PFSK-1 (cell line): ENCODE measurements at regions not wholly inside any gene's neighbourhood (a gene's known extent, or its start where the extent isn't known, plus 50 kb on each side); places are given as distances from the start of the nearest gene placed in this dataset.

Experiments used
- FOXP2 ChIP-seq: optimal IDR thresholded peaks from 2 replicates; pipeline ENCODE3; 2011; ENCODE audit warnings: borderline replicate concordance, control low read depth, inconsistent platforms; ENCODE audit not compliant: insufficient read depth; ENCODE audit errors: extremely low read length, extremely low read depth
- POLR2AphosphoS5 ChIP-seq: IDR thresholded peaks from 2 replicates; pipeline ENCODE4 v1.6.1; 2012; ENCODE audit warnings: low read depth, mild to moderate bottlenecking, control low read depth, low read length, moderate library complexity
- REST ChIP-seq, 2 experiments: IDR thresholded peaks; 2 replicates each; pipeline versions ENCODE4 v1.6.1 to v1.8.0; 2011 to 2012; ENCODE audit warnings: low read depth in 2 of 2, low read length in 2 of 2, control low read depth in 1 of 2, inconsistent platforms in 1 of 2, mild to moderate bottlenecking in 1 of 2, moderate library complexity in 1 of 2; ENCODE audit not compliant: insufficient read depth in 1 of 2
- SIN3A ChIP-seq: IDR thresholded peaks from 2 replicates; pipeline ENCODE4 v1.6.1; 2012; ENCODE audit warnings: mild to moderate bottlenecking, low read length, moderate library complexity, borderline replicate concordance; ENCODE audit not compliant: insufficient read depth
- TAF1 ChIP-seq: IDR thresholded peaks from 2 replicates; pipeline ENCODE4 v1.6.1; 2012; ENCODE audit warnings: low read length, control low read depth, borderline replicate concordance; ENCODE audit not compliant: insufficient read depth

- TF ChIP-seq TAF1 (no peak), REST (IDR thresholded peaks at IDR 0.05; ENCODE audit: insufficient read depth in 1 of 2, low read depth in 2 of 2, low read length in 2 of 2) (no peak), SIN3A (no peak), FOXP2 (no peak), POLR2AphosphoS5 (no peak)
These were observed 60.6 kb upstream of the AKT3 start for GRCh38 chr1:243910607-243911006.

- peak; percentile 47 to 93; a peak in 3 of 4 replicates for TF ChIP-seq REST (IDR thresholded peaks at IDR 0.05; ENCODE audit: insufficient read depth in 1 of 2, low read depth in 2 of 2, low read length in 2 of 2)
- TF ChIP-seq FOXP2, result no peak
These were observed 53.9 kb upstream of the AKT3 start for GRCh38 chr1:243903895-243904294.

GRCh38 chr1:243903041-243903440 is 53.0 kb upstream of the AKT3 start:
- TF ChIP-seq REST (IDR thresholded peaks at IDR 0.05; ENCODE audit: insufficient read depth in 1 of 2, low read depth in 2 of 2, low read length in 2 of 2), result peak in 1 of 2 experiments; percentile 46; a peak in 1 of 4 replicates
- TF ChIP-seq FOXP2, result no peak
- TF ChIP-seq SIN3A, result no peak
- TF ChIP-seq POLR2AphosphoS5, result no peak
- no peak for TF ChIP-seq TAF1

- TF ChIP-seq POLR2AphosphoS5, result no peak
- no peak for TF ChIP-seq REST (IDR thresholded peaks at IDR 0.05; ENCODE audit: insufficient read depth in 1 of 2, low read depth in 2 of 2, low read length in 2 of 2)
- no peak for TF ChIP-seq SIN3A
- no peak for TF ChIP-seq TAF1
- no peak for TF ChIP-seq FOXP2
These were observed 52.1 kb upstream of the AKT3 start for GRCh38 chr1:243902100-243902499.
